HG02870 (cell line): ENCODE measurements at regions not wholly inside any gene's neighbourhood (a gene's known extent, or its start where the extent isn't known, plus 50 kb on each side); places are given as distances from the start of the nearest gene placed in this dataset.

Source experiments
- ATAC-seq: cut with Tn5 transposase; IDR thresholded peaks from one replicate; pipeline ENCODE4 v1.9.1; 2021; ENCODE audit warnings: mild to moderate bottlenecking, moderate library complexity; ENCODE audit not compliant: unreplicated experiment

- ATAC-seq = no peak
These were observed 210.0 kb upstream of the FOXD3 start for GRCh38 chr1:63112155-63112900.

GRCh38 chr1:63115527-63115926, 206.8 kb upstream of the FOXD3 start:
- ATAC-seq = no peak

- no peak for ATAC-seq
These were observed 206.4 kb upstream of the FOXD3 start for GRCh38 chr1:63116016-63116415.

GRCh38 chr1:63119575-63120155, 202.7 kb upstream of the FOXD3 start:
- ATAC-seq = no peak

GRCh38 chr1:63122079-63122478, 200.3 kb upstream of the FOXD3 start:
- ATAC-seq = peak; percentile 51

GRCh38 chr1:63124666-63125191, 197.6 kb upstream of the FOXD3 start:
- ATAC-seq = peak; percentile 73

GRCh38 chr1:63126104-63126503, 196.3 kb upstream of the FOXD3 start:
- no peak for ATAC-seq

- no peak for ATAC-seq
These were observed 195.0 kb upstream of the FOXD3 start for GRCh38 chr1:63127376-63127775.

GRCh38 chr1:63128556-63128955, 193.8 kb upstream of the FOXD3 start:
- ATAC-seq = no peak

GRCh38 chr1:63129184-63129583, 193.2 kb upstream of the FOXD3 start:
- ATAC-seq = no peak

- ATAC-seq = no peak
These were observed 192.5 kb upstream of the FOXD3 start for GRCh38 chr1:63129855-63130254.

- no peak for ATAC-seq
These were observed 187.7 kb upstream of the FOXD3 start for GRCh38 chr1:63134501-63135173.

GRCh38 chr1:63135174-63135512, 187.2 kb upstream of the FOXD3 start:
- no peak for ATAC-seq

- no peak for ATAC-seq
These were observed 186.6 kb upstream of the FOXD3 start for GRCh38 chr1:63135801-63136200.

- no peak for ATAC-seq
These were observed 180.4 kb upstream of the FOXD3 start for GRCh38 chr1:63142001-63142400.

GRCh38 chr1:63143482-63143881, 178.9 kb upstream of the FOXD3 start:
- ATAC-seq = no peak

GRCh38 chr1:63147783-63148182, 174.6 kb upstream of the FOXD3 start:
- ATAC-seq = no peak

GRCh38 chr1:63148825-63149645, 173.3 kb upstream of the FOXD3 start:
- peak; percentile 53 for ATAC-seq

- no peak for ATAC-seq
These were observed 169.8 kb upstream of the FOXD3 start for GRCh38 chr1:63152572-63152971.

- no peak for ATAC-seq
These were observed 166.9 kb upstream of the FOXD3 start for GRCh38 chr1:63155437-63155836.

GRCh38 chr1:63157085-63157484, 165.3 kb upstream of the FOXD3 start:
- ATAC-seq = no peak
